Breast epithelium (tissue), 4 donors: ENCODE measurements at regions not wholly inside any gene's neighbourhood (a gene's known extent, or its start where the extent isn't known, plus 50 kb on each side); places are given as distances from the start of the nearest gene placed in this dataset.
A peak's percentile ranks its signal among the peaks of the same experiment; 100 is the strongest.
"Not testable (repeated sequence)": the region's sequence is repeated elsewhere in the genome, so short reads cannot be mapped to it uniquely, and the experiment has no call there.

Source experiments
- DNase-seq, 2 donors: peaks; one replicate each; pipeline ENCODE4 v3.0.0-alpha.2; 2019; ENCODE audit warnings: low spot score in 2 of 2
- H3K27ac ChIP-seq, 2 donors: fragments of 200-600 bp; sonication (generic) in 1 of 2; one replicate each; pipeline ENCODE4 v1.5.1; 2016 to 2019; ENCODE audit warnings: mild to moderate bottlenecking in 1 of 2
- H3K27me3 ChIP-seq, 2 donors: fragments of 200-600 bp; sonication (generic) in 1 of 2; one replicate each; pipeline versions ENCODE4 v1.5.1 to v1.6.0; 2017 to 2019; ENCODE audit warnings: control low read depth in 1 of 2, mild to moderate bottlenecking in 1 of 2
- H3K36me3 ChIP-seq: fragments of 200-600 bp; one replicate; pipeline ENCODE4 v1.5.1; 2019
- H3K4me1 ChIP-seq, 2 donors: fragments of 200-600 bp; sonication (generic); one replicate each; pipeline ENCODE4 v1.5.1; 2016 to 2019; ENCODE audit warnings: control low read depth in 1 of 2
- H3K4me3 ChIP-seq, 3 donors: fragments of 200-600 bp; sonication (generic); 1 replicate in 2 of 3; 2 replicates in 1 of 3; pipeline ENCODE4 v1.5.1; 2016 to 2019; ENCODE audit warnings: mild to moderate bottlenecking in 3 of 3, moderate library complexity in 2 of 3
- H3K9me3 ChIP-seq, 2 donors: fragments of 200-600 bp; sonication (generic) in 1 of 2; one replicate each; pipeline ENCODE4 v1.5.1; 2016 to 2019; ENCODE audit warnings: control low read depth in 1 of 2
- CTCF ChIP-seq, 3 donors: fragments of 450-650 bp; IDR thresholded peaks; one replicate each; pipeline ENCODE4 v1.5.1; 2016 to 2017; ENCODE audit warnings: antibody characterized with exemption in 3 of 3, mild to moderate bottlenecking in 3 of 3, moderate library complexity in 3 of 3
- POLR2A ChIP-seq: fragments of 450-650 bp; IDR thresholded peaks from one replicate; pipeline ENCODE4 v1.6.1; 2016; ENCODE audit warnings: antibody characterized with exemption, mild to moderate bottlenecking, moderate library complexity
- POLR2AphosphoS5 ChIP-seq, 3 donors: sonication (generic); formaldehyde crosslinking; IDR thresholded peaks; one replicate each; pipeline ENCODE4 v1.6.1; 2017; ENCODE audit warnings: antibody characterized with exemption in 3 of 3
- intact Hi-C: fragments of 100-400 bp; cut with DNase I; formaldehyde crosslinking; loops from one replicate; pipeline ENCODE4 v1.15.1; 2023; ENCODE audit warnings: low total_unique reads

- Histone ChIP-seq H3K9me3 (peaks cover 0 to 11% of the 10 kb centered on the region in 2 donors), H3K27ac (no peak overlapping the region), H3K27me3 (no peaks in the 10 kb centered on the region), H3K4me1 (no peaks in the 10 kb centered on the region), H3K4me3 (no peak overlapping the region), H3K36me3 (no peaks in the 10 kb centered on the region)
- DNase-seq, result no peak
- intact Hi-C loops, result no loop called here
- TF ChIP-seq CTCF (IDR thresholded peaks at IDR 0.05), result no peak
- TF ChIP-seq POLR2A, result no peak
- no peak for TF ChIP-seq POLR2AphosphoS5 (IDR thresholded peaks at IDR 0.05)
Observed at GRCh38 chr12:7581625-7582024, 78.0 kb upstream of the CD163 start.

GRCh38 chr12:7581046-7581445 lies 77.5 kb upstream of the CD163 start:
- intact Hi-C loops, result no loop called here
- no peak overlapping the region for H3K27ac ChIP-seq
- H3K9me3 ChIP-seq, result peaks cover 0 to 11% of the 10 kb centered on the region in 2 donors
- no peak for DNase-seq
- no peaks in the 10 kb centered on the region for H3K27me3 ChIP-seq
- H3K4me1 ChIP-seq, result no peaks in the 10 kb centered on the region
- no peaks in the 10 kb centered on the region for H3K36me3 ChIP-seq
- H3K4me3 ChIP-seq, result no peak overlapping the region
- TF ChIP-seq POLR2AphosphoS5 (IDR thresholded peaks at IDR 0.05) (no peak), CTCF (IDR thresholded peaks at IDR 0.05) (no peak), POLR2A (no peak)

- intact Hi-C loops, result no loop called here
- no peak overlapping the region for H3K27ac ChIP-seq
- H3K9me3 ChIP-seq, result no peaks in the 10 kb centered on the region
- no peaks in the 10 kb centered on the region for H3K36me3 ChIP-seq
- TF ChIP-seq POLR2AphosphoS5 (IDR thresholded peaks at IDR 0.05) (peak in 1 of 3 donors; percentile 16), CTCF (IDR thresholded peaks at IDR 0.05) (no peak), POLR2A (no peak)
- no peak for DNase-seq
- H3K4me1 ChIP-seq, result no peaks in the 10 kb centered on the region
- no peak overlapping the region for H3K4me3 ChIP-seq
- peaks cover 0 to 4% of the 10 kb centered on the region in 2 donors for H3K27me3 ChIP-seq
Observed at GRCh38 chr12:7571257-7571656, 67.7 kb upstream of the CD163 start.

GRCh38 chr12:7557227-7557626 lies 53.6 kb upstream of the CD163 start:
- Histone ChIP-seq H3K36me3 (no peaks in the 10 kb centered on the region), H3K4me3 (no peak overlapping the region), H3K9me3 (no peaks in the 10 kb centered on the region), H3K27me3 (peaks cover 0 to 3% of the 10 kb centered on the region in 2 donors), H3K4me1 (no peaks in the 10 kb centered on the region), H3K27ac (no peak overlapping the region)
- DNase-seq, result no peak
- intact Hi-C loops, result no loop called here
- TF ChIP-seq POLR2A, result no peak
- no peak for TF ChIP-seq CTCF (IDR thresholded peaks at IDR 0.05)
- TF ChIP-seq POLR2AphosphoS5 (IDR thresholded peaks at IDR 0.05), result no peak

GRCh38 chr12:7555752-7556151 lies 52.2 kb upstream of the CD163 start:
- Histone ChIP-seq H3K27me3 (peaks cover 0 to 3% of the 10 kb centered on the region in 2 donors), H3K36me3 (no peaks in the 10 kb centered on the region), H3K27ac (no peak overlapping the region), H3K4me1 (no peaks in the 10 kb centered on the region), H3K9me3 (no peaks in the 10 kb centered on the region), H3K4me3 (no peak overlapping the region)
- no peak for TF ChIP-seq CTCF (IDR thresholded peaks at IDR 0.05)
- no peak for TF ChIP-seq POLR2A
- TF ChIP-seq POLR2AphosphoS5 (IDR thresholded peaks at IDR 0.05), result no peak
- no peak for DNase-seq
- intact Hi-C loops, result no loop called here

GRCh38 chr12:7554831-7555230 lies 51.3 kb upstream of the CD163 start:
- H3K4me1 ChIP-seq, H3K27me3 ChIP-seq, DNase-seq, H3K9me3 ChIP-seq, intact Hi-C loops, H3K4me3 ChIP-seq, H3K36me3 ChIP-seq, H3K27ac ChIP-seq: not testable (repeated sequence)
